GM23338 (cell line): ENCODE measurements at regions not wholly inside any gene's neighbourhood (a gene's known extent, or its start where the extent isn't known, plus 50 kb on each side); places are given as distances from the start of the nearest gene placed in this dataset.

Source experiments
- ATAC-seq: fragments of 200-7000 bp; cut with Tn5 transposase; 3 replicates; pipeline ENCODE4 v1.9.1; 2020
- DNase-seq: peaks from one replicate; pipeline ENCODE4 v3.0.0-alpha.2; 2015; ENCODE audit warnings: low spot score
- H2AFZ ChIP-seq: fragments of 200-600 bp; sonication (generic); 2 replicates; pipeline ENCODE4 v1.8.0; 2016; ENCODE audit warnings: antibody characterized with exemption, mild to moderate bottlenecking, moderate library complexity
- H3F3A ChIP-seq: fragments of 200-600 bp; sonication (generic); replicated peaks from 2 replicates; pipeline ENCODE4 v1.8.0; 2017; ENCODE audit warnings: antibody characterized with exemption, mixed run types, low read depth
- H3K27ac ChIP-seq: fragments of 200-600 bp; sonication (generic); 2 replicates; pipeline ENCODE4 v1.6.1; 2016; ENCODE audit warnings: low read depth
- H3K27me3 ChIP-seq: fragments of 200-600 bp; sonication (generic); 2 replicates; pipeline ENCODE4 v1.8.0; 2016; ENCODE audit warnings: mild to moderate bottlenecking, mixed run types, moderate library complexity; ENCODE audit not compliant: insufficient read depth
- H3K36me3 ChIP-seq: fragments of 200-600 bp; sonication (generic); 2 replicates; pipeline ENCODE4 v1.8.0; 2016; ENCODE audit warnings: mild to moderate bottlenecking; ENCODE audit not compliant: insufficient read depth
- H3K4me1 ChIP-seq: fragments of 200-600 bp; sonication (generic); 2 replicates; pipeline ENCODE4 v1.8.0; 2016; ENCODE audit warnings: mild to moderate bottlenecking, moderate library complexity; ENCODE audit not compliant: insufficient read depth
- H3K4me2 ChIP-seq: fragments of 200-600 bp; sonication (generic); 2 replicates; pipeline ENCODE4 v1.7.1; 2017; ENCODE audit warnings: mixed run types
- H3K4me3 ChIP-seq: fragments of 200-600 bp; sonication (generic); 2 replicates; pipeline ENCODE4 v1.6.1; 2016; ENCODE audit warnings: mixed run types
- H3K79me2 ChIP-seq: fragments of 200-600 bp; sonication (generic); replicated peaks from 2 replicates; pipeline ENCODE4 v1.8.0; 2017; ENCODE audit warnings: mild to moderate bottlenecking; ENCODE audit not compliant: insufficient read depth
- H3K9me2 ChIP-seq: fragments of 200-600 bp; sonication (generic); 2 replicates; pipeline ENCODE4 v1.8.0; 2017; ENCODE audit not compliant: insufficient read depth
- H4K20me1 ChIP-seq: fragments of 200-600 bp; sonication (generic); replicated peaks from 2 replicates; pipeline ENCODE4 v1.8.0; 2017; ENCODE audit warnings: mild to moderate bottlenecking; ENCODE audit not compliant: insufficient read depth
- H3K27ac Mint-ChIP-seq: 2 replicates; pipeline ENCODE4 v1.8.0; 2020; ENCODE audit warnings: inconsistent platforms, mild to moderate bottlenecking, moderate library complexity, mixed read lengths
- H3K27me3 Mint-ChIP-seq: 3 replicates; pipeline ENCODE4 v1.8.0; 2022; ENCODE audit warnings: low read depth, mild to moderate bottlenecking, moderate library complexity, mixed read lengths, inconsistent platforms; ENCODE audit not compliant: insufficient read depth, poor library complexity
- H3K36me3 Mint-ChIP-seq: 3 replicates; pipeline ENCODE4 v1.8.0; 2021; ENCODE audit warnings: low read depth, mild to moderate bottlenecking, inconsistent platforms, moderate library complexity, mixed read lengths
- H3K4me1 Mint-ChIP-seq: 3 replicates; pipeline ENCODE4 v1.8.0; 2020; ENCODE audit warnings: mild to moderate bottlenecking, inconsistent platforms, mixed read lengths
- H3K4me3 Mint-ChIP-seq: 3 replicates; pipeline ENCODE4 v1.8.0; 2021; ENCODE audit warnings: moderate library complexity, mild to moderate bottlenecking, inconsistent platforms, mixed read lengths
- H3K9me3 Mint-ChIP-seq: 3 replicates; pipeline ENCODE4 v1.8.0; 2020; ENCODE audit warnings: moderate library complexity, mild to moderate bottlenecking, inconsistent platforms, mixed read lengths
- CREB1 ChIP-seq: fragments of 250-450 bp; sonication (Bioruptor Pico); IDR thresholded peaks from 2 replicates; pipeline ENCODE4 v1.5.0; 2020; ENCODE audit warnings: low read depth, mild to moderate bottlenecking, moderate library complexity
- ETS1 ChIP-seq: IDR thresholded peaks from 2 replicates; pipeline ENCODE4 v1.6.1; 2016; ENCODE audit warnings: antibody characterized with exemption
- EZH2 ChIP-seq: fragments of 200-600 bp; sonication (generic); IDR thresholded peaks from one replicate; pipeline ENCODE4 v1.8.0; 2017; ENCODE audit warnings: antibody characterized with exemption, mild to moderate bottlenecking, low read depth; ENCODE audit not compliant: unreplicated experiment
- EZH2phosphoT487 ChIP-seq: fragments of 200-600 bp; sonication (generic); IDR thresholded peaks from one replicate; pipeline ENCODE4 v1.8.1; 2018; ENCODE audit warnings: antibody characterized with exemption; ENCODE audit not compliant: unreplicated experiment
- JUNB ChIP-seq: IDR thresholded peaks from one replicate; pipeline ENCODE4 v1.6.1; 2016; ENCODE audit warnings: antibody characterized with exemption; ENCODE audit not compliant: unreplicated experiment
- POLR2AphosphoS5 ChIP-seq: IDR thresholded peaks from 2 replicates; pipeline ENCODE4 v1.6.1; 2016; ENCODE audit warnings: antibody characterized with exemption, low read depth
- REST ChIP-seq: IDR thresholded peaks from one replicate; pipeline ENCODE4 v1.6.1; 2018; ENCODE audit warnings: antibody characterized with exemption; ENCODE audit not compliant: unreplicated experiment
- STAT1 ChIP-seq: IDR thresholded peaks from one replicate; pipeline ENCODE4 v1.6.1; 2016; ENCODE audit warnings: antibody characterized with exemption; ENCODE audit not compliant: unreplicated experiment
- ZNF114 ChIP-seq: fragments of 250-450 bp; sonication (Bioruptor Pico); IDR thresholded peaks from 2 replicates; pipeline ENCODE4 v1.5.0; 2020; ENCODE audit warnings: mild to moderate bottlenecking, moderate library complexity
- ZNF331 ChIP-seq: fragments of 250-450 bp; sonication (Bioruptor Pico); IDR thresholded peaks from 2 replicates; pipeline ENCODE4 v1.5.0; 2020; ENCODE audit warnings: low read depth, mild to moderate bottlenecking, moderate library complexity
- TF ChIP-seq, protein P1 (sequence below): fragments of 250-450 bp; sonication (Bioruptor Pico); IDR thresholded peaks from 2 replicates; pipeline ENCODE4 v1.5.0; 2020; ENCODE audit warnings: mild to moderate bottlenecking, moderate library complexity
- TF ChIP-seq, protein P2 (sequence below), 2 experiments: fragments of 200-600 bp in 1 of 2; sonication (generic) in 1 of 2; conservative IDR thresholded peaks; 2 replicates each; pipeline versions ENCODE4 v1.5.1 to v1.6.1; 2016 to 2017; ENCODE audit warnings: antibody characterized with exemption in 2 of 2, low read depth in 2 of 2, mild to moderate bottlenecking in 2 of 2, moderate library complexity in 1 of 2

GRCh38 chr15:46034755-46035154, 399.9 kb downstream of the SQOR start:
- no peaks in the 10 kb centered on the region for H3F3A ChIP-seq
- Mint-ChIP-seq H3K4me3 (no peak overlapping the region), H3K9me3 (peaks cover 83% of the 10 kb centered on the region), H3K27ac (no peak overlapping the region), H3K27me3 (no peaks in the 10 kb centered on the region), H3K4me1 (no peaks in the 10 kb centered on the region), H3K36me3 (peaks cover 2% of the 10 kb centered on the region; the same call in 1 of the 3 replicates)
- H4K20me1 ChIP-seq, result no peaks in the 10 kb centered on the region
- no peak overlapping the region for H3K27ac ChIP-seq
- H3K36me3 ChIP-seq, result no peaks in the 10 kb centered on the region
- H3K9me2 ChIP-seq, result peaks cover 13% of the 10 kb centered on the region
- no peaks in the 10 kb centered on the region for H3K27me3 ChIP-seq
- no peak overlapping the region for H3K4me2 ChIP-seq
- H2AFZ ChIP-seq, result no peak overlapping the region
- ATAC-seq (no peak), DNase-seq (no peak)
- no peak overlapping the region for H3K4me3 ChIP-seq
- TF ChIP-seq, protein P1, sequence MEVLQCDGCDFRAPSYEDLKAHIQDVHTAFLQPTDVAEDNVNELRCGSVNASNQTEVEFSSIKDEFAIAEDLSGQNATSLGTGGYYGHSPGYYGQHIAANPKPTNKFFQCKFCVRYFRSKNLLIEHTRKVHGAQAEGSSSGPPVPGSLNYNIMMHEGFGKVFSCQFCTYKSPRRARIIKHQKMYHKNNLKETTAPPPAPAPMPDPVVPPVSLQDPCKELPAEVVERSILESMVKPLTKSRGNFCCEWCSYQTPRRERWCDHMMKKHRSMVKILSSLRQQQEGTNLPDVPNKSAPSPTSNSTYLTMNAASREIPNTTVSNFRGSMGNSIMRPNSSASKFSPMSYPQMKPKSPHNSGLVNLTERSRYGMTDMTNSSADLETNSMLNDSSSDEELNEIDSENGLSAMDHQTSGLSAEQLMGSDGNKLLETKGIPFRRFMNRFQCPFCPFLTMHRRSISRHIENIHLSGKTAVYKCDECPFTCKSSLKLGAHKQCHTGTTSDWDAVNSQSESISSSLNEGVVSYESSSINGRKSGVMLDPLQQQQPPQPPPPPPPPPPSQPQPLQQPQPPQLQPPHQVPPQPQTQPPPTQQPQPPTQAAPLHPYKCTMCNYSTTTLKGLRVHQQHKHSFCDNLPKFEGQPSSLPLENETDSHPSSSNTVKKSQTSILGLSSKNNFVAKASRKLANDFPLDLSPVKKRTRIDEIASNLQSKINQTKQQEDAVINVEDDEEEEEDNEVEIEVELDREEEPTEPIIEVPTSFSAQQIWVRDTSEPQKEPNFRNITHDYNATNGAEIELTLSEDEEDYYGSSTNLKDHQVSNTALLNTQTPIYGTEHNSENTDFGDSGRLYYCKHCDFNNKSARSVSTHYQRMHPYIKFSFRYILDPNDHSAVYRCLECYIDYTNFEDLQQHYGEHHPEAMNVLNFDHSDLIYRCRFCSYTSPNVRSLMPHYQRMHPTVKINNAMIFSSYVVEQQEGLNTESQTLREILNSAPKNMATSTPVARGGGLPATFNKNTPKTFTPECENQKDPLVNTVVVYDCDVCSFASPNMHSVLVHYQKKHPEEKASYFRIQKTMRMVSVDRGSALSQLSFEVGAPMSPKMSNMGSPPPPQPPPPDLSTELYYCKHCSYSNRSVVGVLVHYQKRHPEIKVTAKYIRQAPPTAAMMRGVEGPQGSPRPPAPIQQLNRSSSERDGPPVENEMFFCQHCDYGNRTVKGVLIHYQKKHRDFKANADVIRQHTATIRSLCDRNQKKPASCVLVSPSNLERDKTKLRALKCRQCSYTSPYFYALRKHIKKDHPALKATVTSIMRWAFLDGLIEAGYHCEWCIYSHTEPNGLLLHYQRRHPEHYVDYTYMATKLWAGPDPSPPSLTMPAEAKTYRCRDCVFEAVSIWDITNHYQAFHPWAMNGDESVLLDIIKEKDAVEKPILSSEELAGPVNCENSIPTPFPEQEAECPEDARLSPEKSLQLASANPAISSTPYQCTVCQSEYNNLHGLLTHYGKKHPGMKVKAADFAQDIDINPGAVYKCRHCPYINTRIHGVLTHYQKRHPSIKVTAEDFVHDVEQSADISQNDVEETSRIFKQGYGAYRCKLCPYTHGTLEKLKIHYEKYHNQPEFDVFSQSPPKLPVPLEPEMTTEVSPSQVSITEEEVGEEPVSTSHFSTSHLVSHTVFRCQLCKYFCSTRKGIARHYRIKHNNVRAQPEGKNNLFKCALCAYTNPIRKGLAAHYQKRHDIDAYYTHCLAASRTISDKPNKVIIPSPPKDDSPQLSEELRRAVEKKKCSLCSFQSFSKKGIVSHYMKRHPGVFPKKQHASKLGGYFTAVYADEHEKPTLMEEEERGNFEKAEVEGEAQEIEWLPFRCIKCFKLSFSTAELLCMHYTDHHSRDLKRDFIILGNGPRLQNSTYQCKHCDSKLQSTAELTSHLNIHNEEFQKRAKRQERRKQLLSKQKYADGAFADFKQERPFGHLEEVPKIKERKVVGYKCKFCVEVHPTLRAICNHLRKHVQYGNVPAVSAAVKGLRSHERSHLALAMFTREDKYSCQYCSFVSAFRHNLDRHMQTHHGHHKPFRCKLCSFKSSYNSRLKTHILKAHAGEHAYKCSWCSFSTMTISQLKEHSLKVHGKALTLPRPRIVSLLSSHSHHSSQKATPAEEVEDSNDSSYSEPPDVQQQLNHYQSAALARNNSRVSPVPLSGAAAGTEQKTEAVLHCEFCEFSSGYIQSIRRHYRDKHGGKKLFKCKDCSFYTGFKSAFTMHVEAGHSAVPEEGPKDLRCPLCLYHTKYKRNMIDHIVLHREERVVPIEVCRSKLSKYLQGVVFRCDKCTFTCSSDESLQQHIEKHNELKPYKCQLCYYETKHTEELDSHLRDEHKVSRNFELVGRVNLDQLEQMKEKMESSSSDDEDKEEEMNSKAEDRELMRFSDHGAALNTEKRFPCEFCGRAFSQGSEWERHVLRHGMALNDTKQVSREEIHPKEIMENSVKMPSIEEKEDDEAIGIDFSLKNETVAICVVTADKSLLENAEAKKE (CRISPR knock-in tag), result no peak
- TF ChIP-seq ZNF331 (no peak), JUNB (no peak), STAT1 (no peak), ETS1 (no peak), ZNF114 (CRISPR knock-in tag) (no peak), EZH2 (no peak), REST (no peak), EZH2phosphoT487 (no peak), POLR2AphosphoS5 (no peak), CREB1 (CRISPR knock-in tag) (no peak)
- TF ChIP-seq, protein P2, sequence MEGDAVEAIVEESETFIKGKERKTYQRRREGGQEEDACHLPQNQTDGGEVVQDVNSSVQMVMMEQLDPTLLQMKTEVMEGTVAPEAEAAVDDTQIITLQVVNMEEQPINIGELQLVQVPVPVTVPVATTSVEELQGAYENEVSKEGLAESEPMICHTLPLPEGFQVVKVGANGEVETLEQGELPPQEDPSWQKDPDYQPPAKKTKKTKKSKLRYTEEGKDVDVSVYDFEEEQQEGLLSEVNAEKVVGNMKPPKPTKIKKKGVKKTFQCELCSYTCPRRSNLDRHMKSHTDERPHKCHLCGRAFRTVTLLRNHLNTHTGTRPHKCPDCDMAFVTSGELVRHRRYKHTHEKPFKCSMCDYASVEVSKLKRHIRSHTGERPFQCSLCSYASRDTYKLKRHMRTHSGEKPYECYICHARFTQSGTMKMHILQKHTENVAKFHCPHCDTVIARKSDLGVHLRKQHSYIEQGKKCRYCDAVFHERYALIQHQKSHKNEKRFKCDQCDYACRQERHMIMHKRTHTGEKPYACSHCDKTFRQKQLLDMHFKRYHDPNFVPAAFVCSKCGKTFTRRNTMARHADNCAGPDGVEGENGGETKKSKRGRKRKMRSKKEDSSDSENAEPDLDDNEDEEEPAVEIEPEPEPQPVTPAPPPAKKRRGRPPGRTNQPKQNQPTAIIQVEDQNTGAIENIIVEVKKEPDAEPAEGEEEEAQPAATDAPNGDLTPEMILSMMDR (conservative IDR thresholded peaks at IDR 0.05; ENCODE audit: low read depth in 2 of 2), result no peak
- H3K79me2 ChIP-seq, result no peaks in the 10 kb centered on the region
- no peaks in the 10 kb centered on the region for H3K4me1 ChIP-seq
